ENCODE measurements at regions not wholly inside any gene's neighbourhood (a gene's known extent, or its start where the extent isn't known, plus 50 kb on each side); places are given as distances from the start of the nearest gene placed in this dataset.

- TF ChIP-seq CTBP1 (IDR thresholded peaks at IDR 0.05; ENCODE audit: borderline replicate concordance), result no peak
- TF ChIP-seq SP1 (IDR thresholded peaks at IDR 0.05), result no peak
- no peak for TF ChIP-seq ZNF384 (IDR thresholded peaks at IDR 0.05)
- TF ChIP-seq LEF1 (IDR thresholded peaks at IDR 0.05; ENCODE audit: borderline replicate concordance), result no peak
- TF ChIP-seq HDGF (IDR thresholded peaks at IDR 0.05; ENCODE audit: borderline replicate concordance), result no peak
- TF ChIP-seq ELF4 (IDR thresholded peaks at IDR 0.05), result no peak
- TF ChIP-seq FOXM1 (IDR thresholded peaks at IDR 0.05; ENCODE audit: borderline replicate concordance), result no peak
- no peak for TF ChIP-seq FOXK2 (IDR thresholded peaks at IDR 0.05)
- no peak for TF ChIP-seq NFRKB (IDR thresholded peaks at IDR 0.05)
Measured at GRCh38 chr12:105948331-105948730, 190.4 kb downstream of the NUAK1 start.
